Endothelial cell of umbilical vein (primary cell): ENCODE measurements at regions not wholly inside any gene's neighbourhood (a gene's known extent, or its start where the extent isn't known, plus 50 kb on each side); places are given as distances from the start of the nearest gene placed in this dataset.

Experiments
- BruUV-seq: library from RNA; stranded (reverse); fragments of 400-500 nt; replicated peaks from 2 replicates; lab custom pipeline; 2021; lab: Mats Ljungman, UMichigan
- CTCF ChIA-PET: fragments of 300-600, 350-600 bp; sonication (Branson Sonifier 250); formaldehyde crosslinking; loops from one replicate; lab custom pipeline; 2021; ENCODE audit warnings: antibody characterized with exemption, inconsistent platforms; lab: Charles Lee
- POLR2A ChIA-PET: fragments of 300-600, 350-600 bp; sonication (Branson Sonifier 250); formaldehyde crosslinking; loops from one replicate; lab custom pipeline; 2021; ENCODE audit warnings: antibody characterized with exemption, inconsistent platforms; lab: Charles Lee
- DNase-seq: peaks from one replicate; pipeline ENCODE4 v3.0.0-alpha.2; 2011; ENCODE audit warnings: low read depth, low spot score
- FAIRE-seq: peaks from 2 replicates; lab custom pipeline; 2011; peaks lifted over from hg19 to GRCh38; lab: Jason Lieb, UNC
- H2AFZ ChIP-seq: 2 replicates; pipeline ENCODE4 v1.6.0; 2012; ENCODE audit warnings: low read depth, low read length, control low read depth, inconsistent platforms
- H3K27ac ChIP-seq: 2 replicates; pipeline ENCODE4 v1.5.1; 2011; ENCODE audit warnings: low read depth, mild to moderate bottlenecking, control low read depth, low read length, moderate library complexity; ENCODE audit not compliant: insufficient read depth
- H3K27me3 ChIP-seq, 2 experiments: 2 replicates each; pipeline versions ENCODE4 v1.6.0 to v1.6.1; 2011; ENCODE audit warnings: low read length in 2 of 2, mixed read lengths in 1 of 2; ENCODE audit not compliant: control insufficient read depth in 2 of 2, insufficient read depth in 2 of 2
- H3K36me3 ChIP-seq, 2 experiments: 2 replicates in 1 of 2; 3 replicates in 1 of 2; pipeline ENCODE4 v1.5.1; 2011; ENCODE audit warnings: low read length in 2 of 2, mild to moderate bottlenecking in 1 of 2, moderate library complexity in 1 of 2; ENCODE audit not compliant: control insufficient read depth in 2 of 2, insufficient read depth in 2 of 2; ENCODE audit errors: extremely low read depth in 1 of 2
- H3K4me1 ChIP-seq: 3 replicates; pipeline ENCODE4 v1.5.1; 2011; ENCODE audit warnings: mild to moderate bottlenecking, low read length; ENCODE audit not compliant: control insufficient read depth, insufficient read depth; ENCODE audit errors: extremely low read depth
- H3K4me2 ChIP-seq: 2 replicates; pipeline ENCODE4 v1.6.1; 2011; ENCODE audit warnings: low read length, control low read depth, mixed read lengths; ENCODE audit not compliant: insufficient read depth
- H3K4me3 ChIP-seq, 3 experiments: fragments of 200-600 bp in 1 of 3; sonication (generic), shearing (Covaris generic) in 1 of 3; replicated peaks in 1 of 3; 2 replicates each; pipeline ENCODE4 v1.5.1; 2011 to 2016; ENCODE audit warnings: control low read depth in 3 of 3, low read length in 3 of 3, mild to moderate bottlenecking in 2 of 3, inconsistent platforms in 1 of 3, low read depth in 1 of 3, moderate library complexity in 1 of 3; ENCODE audit not compliant: insufficient read depth in 1 of 3
- H3K79me2 ChIP-seq: 2 replicates; pipeline ENCODE4 v1.6.0; 2012; ENCODE audit warnings: low read length, inconsistent platforms; ENCODE audit not compliant: control insufficient read depth, insufficient read depth
- H3K9ac ChIP-seq: replicated peaks from 2 replicates; pipeline ENCODE3; 2011; ENCODE audit warnings: low read length, control low read depth; ENCODE audit not compliant: insufficient read depth; ENCODE audit errors: extremely low read depth
- H3K9me1 ChIP-seq: replicated peaks from 3 replicates; pipeline ENCODE4 v1.6.0; 2011; ENCODE audit warnings: mild to moderate bottlenecking, low read length; ENCODE audit not compliant: control insufficient read depth, insufficient read depth; ENCODE audit errors: extremely low read depth
- H3K9me3 ChIP-seq: replicated peaks from 2 replicates; pipeline ENCODE4 v1.5.1; 2012; ENCODE audit warnings: low read length, inconsistent platforms; ENCODE audit not compliant: control insufficient read depth, insufficient read depth
- H4K20me1 ChIP-seq: replicated peaks from 2 replicates; pipeline ENCODE3; 2011; ENCODE audit warnings: mild to moderate bottlenecking, low read length; ENCODE audit not compliant: control insufficient read depth, insufficient read depth; ENCODE audit errors: extremely low read depth
- CTCF ChIP-seq, 2 donors: IDR thresholded peaks; 1 replicate in 1 of 2; 2 replicates in 1 of 2; pipeline ENCODE4 v1.5.1; 2011; ENCODE audit warnings: low read length in 2 of 2, mild to moderate bottlenecking in 2 of 2, moderate library complexity in 2 of 2, control low read depth in 1 of 2, inconsistent platforms in 1 of 2, low read depth in 1 of 2; ENCODE audit not compliant: insufficient read depth in 1 of 2; ENCODE audit errors: extremely low read depth in 1 of 2
- EZH2 ChIP-seq: IDR thresholded peaks from 2 replicates; pipeline ENCODE4 v1.6.1; 2012; ENCODE audit warnings: borderline replicate concordance, low read depth, mild to moderate bottlenecking, moderate library complexity, low read length, inconsistent platforms; ENCODE audit not compliant: severe bottlenecking
- FOS ChIP-seq: IDR thresholded peaks from 2 replicates; pipeline ENCODE4 v1.6.1; 2011; ENCODE audit warnings: mild to moderate bottlenecking, low read length, moderate library complexity, borderline replicate concordance; ENCODE audit not compliant: insufficient read depth
- GATA2 ChIP-seq: IDR thresholded peaks from 2 replicates; pipeline ENCODE4 v1.7.0; 2011; ENCODE audit warnings: low read depth, mild to moderate bottlenecking, moderate library complexity, mixed read lengths, low read length; ENCODE audit not compliant: insufficient read length, insufficient read depth
- JUN ChIP-seq: IDR thresholded peaks from 2 replicates; pipeline ENCODE4 v1.6.1; 2011; ENCODE audit warnings: borderline replicate concordance, low read depth; ENCODE audit not compliant: insufficient read length, insufficient read depth
- MAX ChIP-seq: IDR thresholded peaks from 2 replicates; pipeline ENCODE4 v1.6.1; 2011; ENCODE audit not compliant: insufficient read depth, insufficient read length
- MYC ChIP-seq: IDR thresholded peaks from one replicate; pipeline ENCODE4 v1.6.1; 2011; ENCODE audit warnings: mild to moderate bottlenecking, low read depth, low read length
- POLR2A ChIP-seq: IDR thresholded peaks from 2 replicates; pipeline ENCODE4 v1.6.1; 2012; ENCODE audit warnings: low read depth, mild to moderate bottlenecking, control low read depth, low read length
- POLR2AphosphoS5 ChIP-seq: IDR thresholded peaks from 2 replicates; pipeline ENCODE4 v1.6.1; 2012; ENCODE audit warnings: low read depth, mild to moderate bottlenecking, control low read depth, low read length, moderate library complexity; ENCODE audit not compliant: insufficient read depth
- dilution Hi-C: fragments of 300-500 bp; cut with MboI; formaldehyde crosslinking; loops from one replicate; pipeline ENCODE4 v1.15.0; 2019; ENCODE audit warnings: low sequenced_read_pairs; ENCODE audit not compliant: extremely low pct_ligation_motif_present
- intact Hi-C: fragments of 100-400 bp; cut with micrococcal nuclease; formaldehyde crosslinking; loops from one replicate; pipeline ENCODE4 v1.10.0; 2022

GRCh38 chr14:38824706-38825105 is 278.3 kb downstream of the SEC23A start:
- Histone ChIP-seq H3K4me1 (no peaks in the 10 kb centered on the region), H3K36me3 (no peaks in the 10 kb centered on the region), H3K4me3 (no peak overlapping the region), H3K27ac (no peak overlapping the region), H3K4me2 (no peak overlapping the region), H2AFZ (no peak overlapping the region), H3K9me1 (no peaks in the 10 kb centered on the region), H3K27me3 (no peaks in the 10 kb centered on the region), H4K20me1 (no peaks in the 10 kb centered on the region), H3K9me3 (no peaks in the 10 kb centered on the region), H3K9ac (no peak overlapping the region), H3K79me2 (no peaks in the 10 kb centered on the region)
- intact Hi-C loops (no loop called here), dilution Hi-C loops (no loop called here)
- DNase-seq = no peak
- TF ChIP-seq FOS (no peak), CTCF (IDR thresholded peaks at IDR 0.05; ENCODE audit: extremely low read depth in 1 of 2, insufficient read depth in 1 of 2, low read depth in 1 of 2, low read length in 2 of 2) (no peak), EZH2 (no peak), JUN (no peak), GATA2 (no peak), POLR2AphosphoS5 (no peak), MAX (no peak), POLR2A (no peak), MYC (no peak)
- FAIRE-seq = no peak
- CTCF ChIA-PET = no interaction called here
- POLR2A ChIA-PET = no interaction called here
- BruUV-seq = no TSS peak
